Type B pancreatic cell (in vitro differentiated cells): ENCODE measurements at regions not wholly inside any gene's neighbourhood (a gene's known extent, or its start where the extent isn't known, plus 50 kb on each side); places are given as distances from the start of the nearest gene placed in this dataset.
"Not testable (repeated sequence)": the region's sequence is repeated elsewhere in the genome, so short reads cannot be mapped to it uniquely, and the experiment has no call there.

ENCODE experiments used
- DNase-seq: peaks from one replicate; pipeline ENCODE4 v3.0.0; 2021; ENCODE audit warnings: mixed read lengths; ENCODE audit not compliant: unreplicated experiment; ENCODE audit errors: extremely low spot score
- H3K27ac Mint-ChIP-seq: 2 replicates; pipeline ENCODE4 v1.8.0; 2021; ENCODE audit warnings: mild to moderate bottlenecking, mixed read lengths
- H3K27me3 Mint-ChIP-seq: 2 replicates; pipeline ENCODE4 v1.8.0; 2021; ENCODE audit warnings: mixed read lengths
- H3K36me3 Mint-ChIP-seq: 2 replicates; pipeline ENCODE4 v1.8.0; 2021; ENCODE audit warnings: mixed read lengths
- H3K4me1 Mint-ChIP-seq: one replicate; pipeline ENCODE4 v1.8.0; 2021; ENCODE audit warnings: mixed read lengths; ENCODE audit not compliant: unreplicated experiment
- H3K4me3 Mint-ChIP-seq: 2 replicates; pipeline ENCODE4 v1.8.0; 2021; ENCODE audit warnings: mild to moderate bottlenecking, mixed read lengths
- H3K9me3 Mint-ChIP-seq: 2 replicates; pipeline ENCODE4 v1.8.0; 2021; ENCODE audit warnings: mixed read lengths
- CTCF ChIP-seq: fragments of 200-600 bp; sonication (generic); conservative IDR thresholded peaks from 2 replicates; pipeline ENCODE4 v1.5.0; 2021; ENCODE audit warnings: antibody characterized with exemption, mild to moderate bottlenecking

- H3K27ac Mint-ChIP-seq = no peak overlapping the region
- no peaks in the 10 kb centered on the region for H3K36me3 Mint-ChIP-seq
- H3K4me1 Mint-ChIP-seq = no peaks in the 10 kb centered on the region
- peaks cover 4% of the 10 kb centered on the region for H3K9me3 Mint-ChIP-seq
- DNase-seq = no peak
- H3K4me3 Mint-ChIP-seq = no peak overlapping the region
- no peak for TF ChIP-seq CTCF
- peaks cover 3% of the 10 kb centered on the region for H3K27me3 Mint-ChIP-seq
Observed at GRCh38 chr10:9140373-9140772, 1085.9 kb downstream of the GATA3 start.

GRCh38 chr10:9147475-9147874 lies 1093.0 kb downstream of the GATA3 start:
- H3K4me3 Mint-ChIP-seq = no peak overlapping the region
- no peaks in the 10 kb centered on the region for H3K36me3 Mint-ChIP-seq
- no peaks in the 10 kb centered on the region for H3K4me1 Mint-ChIP-seq

GRCh38 chr10:9149134-9149533 lies 1094.6 kb downstream of the GATA3 start:
- Mint-ChIP-seq H3K4me1 (no peaks in the 10 kb centered on the region), H3K4me3 (no peak overlapping the region), H3K27me3 (peaks cover 1% of the 10 kb centered on the region), H3K9me3 (no peaks in the 10 kb centered on the region), H3K27ac (no peak overlapping the region), H3K36me3 (no peaks in the 10 kb centered on the region)
- no peak for TF ChIP-seq CTCF
- DNase-seq = no peak

More at GRCh38 chr10:9147475-9147874, 1093.0 kb downstream of the GATA3 start:
- H3K27me3 Mint-ChIP-seq = no peaks in the 10 kb centered on the region
- no peaks in the 10 kb centered on the region for H3K9me3 Mint-ChIP-seq
- no peak for TF ChIP-seq CTCF
- no peak for DNase-seq
- H3K27ac Mint-ChIP-seq = no peak overlapping the region

GRCh38 chr10:9153057-9153456 lies 1098.6 kb downstream of the GATA3 start:
- DNase-seq, H3K27me3 Mint-ChIP-seq, H3K9me3 Mint-ChIP-seq, H3K4me3 Mint-ChIP-seq, H3K4me1 Mint-ChIP-seq, H3K36me3 Mint-ChIP-seq, H3K27ac Mint-ChIP-seq: not testable (repeated sequence)

- H3K9me3 Mint-ChIP-seq = peaks cover 5% of the 10 kb centered on the region
- H3K4me3 Mint-ChIP-seq = no peak overlapping the region
- no peak overlapping the region for H3K27ac Mint-ChIP-seq
- H3K27me3 Mint-ChIP-seq = peaks cover 5% of the 10 kb centered on the region
- no peak for DNase-seq
- peaks cover 6% of the 10 kb centered on the region for H3K4me1 Mint-ChIP-seq
- TF ChIP-seq CTCF = no peak
- H3K36me3 Mint-ChIP-seq = no peaks in the 10 kb centered on the region
Observed at GRCh38 chr10:9157656-9158055, 1103.2 kb downstream of the GATA3 start.

GRCh38 chr10:9158675-9159074 lies 1104.2 kb downstream of the GATA3 start:
- peaks cover 5% of the 10 kb centered on the region for H3K9me3 Mint-ChIP-seq
- no peak for DNase-seq
- H3K27ac Mint-ChIP-seq = no peak overlapping the region
- H3K4me3 Mint-ChIP-seq = no peak overlapping the region
- peaks cover 5% of the 10 kb centered on the region for H3K27me3 Mint-ChIP-seq
- no peaks in the 10 kb centered on the region for H3K36me3 Mint-ChIP-seq
- no peak for TF ChIP-seq CTCF
- H3K4me1 Mint-ChIP-seq = peaks cover 6% of the 10 kb centered on the region
